GM19035 (cell line): ENCODE measurements at regions not wholly inside any gene's neighbourhood (a gene's known extent, or its start where the extent isn't known, plus 50 kb on each side); places are given as distances from the start of the nearest gene placed in this dataset.

Experiments
- ATAC-seq: cut with Tn5 transposase; IDR thresholded peaks from one replicate; pipeline ENCODE4 v1.9.1; 2021; ENCODE audit not compliant: unreplicated experiment

GRCh38 chr3:102599819-102600576 is 165.2 kb downstream of the ZPLD1 start:
- ATAC-seq: no peak

GRCh38 chr3:102605153-102605552 is 170.3 kb downstream of the ZPLD1 start:
- no peak for ATAC-seq

- no peak for ATAC-seq
These were observed 174.1 kb downstream of the ZPLD1 start for GRCh38 chr3:102608875-102609274.

DNA sequence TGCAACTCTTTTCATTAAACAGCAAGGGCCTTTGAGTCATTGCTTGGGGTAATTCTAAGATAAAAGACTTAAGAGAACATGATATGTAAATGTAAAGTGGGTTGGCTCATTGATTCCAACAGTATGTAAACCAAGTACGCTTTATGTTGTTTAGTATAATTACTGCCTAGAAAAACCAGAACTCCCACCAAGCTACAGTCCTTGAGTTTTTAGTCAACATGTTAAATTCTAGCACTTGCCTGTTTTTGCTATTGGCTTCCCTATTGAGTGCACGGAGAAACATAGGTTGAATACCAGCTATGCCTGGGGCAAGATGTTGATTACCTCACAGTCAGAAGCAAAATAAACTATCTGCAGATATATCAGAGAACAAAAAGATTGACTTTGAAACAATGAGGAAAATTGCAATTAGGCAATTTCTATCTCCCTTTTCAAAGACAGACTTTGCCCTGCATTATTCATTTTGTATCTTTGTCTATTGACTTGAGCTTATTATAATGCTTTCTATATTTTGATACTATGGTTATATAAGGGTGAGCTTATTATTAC is 179.3 kb downstream of the ZPLD1 start:
- no peak for ATAC-seq

- ATAC-seq: no peak
These were observed 179.8 kb downstream of the ZPLD1 start for GRCh38 chr3:102614585-102614984.

- no peak for ATAC-seq
These were observed 182.6 kb downstream of the ZPLD1 start for GRCh38 chr3:102617381-102617780.

GRCh38 chr3:102619361-102619760 is 184.5 kb downstream of the ZPLD1 start:
- ATAC-seq: no peak

GRCh38 chr3:102629943-102630342 is 195.1 kb downstream of the ZPLD1 start:
- no peak for ATAC-seq

DNA sequence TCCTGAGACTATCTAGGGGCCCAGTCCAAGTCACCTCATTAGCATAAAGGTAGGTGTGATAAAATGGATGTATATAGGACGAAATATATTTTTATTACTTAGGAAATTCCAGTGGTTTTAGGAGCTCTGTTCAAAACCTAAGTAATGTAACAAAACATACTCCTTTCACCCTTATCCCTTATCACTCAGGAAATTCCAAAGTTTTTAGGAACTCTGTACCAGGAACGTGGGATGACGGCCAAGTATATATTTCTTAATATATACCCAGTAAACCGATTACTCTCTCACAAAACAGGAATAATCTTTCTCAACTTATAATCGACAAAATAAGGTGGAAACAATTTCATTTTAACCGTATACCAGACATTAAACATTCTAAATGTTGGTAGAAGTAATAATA is 195.7 kb downstream of the ZPLD1 start:
- no peak for ATAC-seq

- ATAC-seq: no peak
These were observed 208.7 kb downstream of the ZPLD1 start for GRCh38 chr3:102643546-102643945.

DNA sequence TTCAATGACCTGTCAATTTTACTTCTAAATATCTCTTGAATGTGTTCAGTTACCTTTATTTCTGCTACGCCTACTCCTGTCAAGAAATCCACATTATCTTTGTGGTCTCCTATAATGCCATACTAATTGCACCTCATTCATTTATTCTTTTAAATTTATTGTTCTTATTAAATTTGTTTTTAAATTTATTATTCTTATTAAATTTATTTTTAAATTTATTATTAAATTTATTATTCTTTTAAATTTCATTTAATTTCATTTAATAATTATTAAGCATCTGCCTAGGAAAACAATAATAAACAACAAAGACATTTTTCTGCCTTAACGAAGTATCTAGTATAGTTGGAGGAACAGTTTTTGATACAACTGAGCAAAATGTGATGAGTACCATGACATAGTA is 211.7 kb downstream of the ZPLD1 start:
- no peak for ATAC-seq

DNA sequence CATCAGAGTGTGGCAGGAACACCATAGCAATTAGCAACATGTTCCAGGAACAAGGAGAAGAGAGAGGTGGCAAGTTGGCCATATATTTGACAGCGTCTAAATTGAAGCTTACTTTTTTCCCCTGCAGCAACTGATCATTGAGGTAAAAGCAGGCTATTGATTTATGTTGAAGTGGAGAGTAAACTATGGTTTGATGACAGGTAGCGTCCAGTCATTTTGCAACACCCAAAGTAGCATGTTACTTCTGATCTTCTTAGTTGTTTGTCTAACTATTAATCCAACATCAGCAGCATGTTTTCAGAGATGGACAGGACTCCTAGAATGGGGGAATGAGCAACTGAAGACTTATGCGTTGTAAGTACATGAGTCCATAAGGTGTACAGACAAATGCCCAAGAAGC is 225.8 kb downstream of the ZPLD1 start:
- no peak for ATAC-seq

DNA sequence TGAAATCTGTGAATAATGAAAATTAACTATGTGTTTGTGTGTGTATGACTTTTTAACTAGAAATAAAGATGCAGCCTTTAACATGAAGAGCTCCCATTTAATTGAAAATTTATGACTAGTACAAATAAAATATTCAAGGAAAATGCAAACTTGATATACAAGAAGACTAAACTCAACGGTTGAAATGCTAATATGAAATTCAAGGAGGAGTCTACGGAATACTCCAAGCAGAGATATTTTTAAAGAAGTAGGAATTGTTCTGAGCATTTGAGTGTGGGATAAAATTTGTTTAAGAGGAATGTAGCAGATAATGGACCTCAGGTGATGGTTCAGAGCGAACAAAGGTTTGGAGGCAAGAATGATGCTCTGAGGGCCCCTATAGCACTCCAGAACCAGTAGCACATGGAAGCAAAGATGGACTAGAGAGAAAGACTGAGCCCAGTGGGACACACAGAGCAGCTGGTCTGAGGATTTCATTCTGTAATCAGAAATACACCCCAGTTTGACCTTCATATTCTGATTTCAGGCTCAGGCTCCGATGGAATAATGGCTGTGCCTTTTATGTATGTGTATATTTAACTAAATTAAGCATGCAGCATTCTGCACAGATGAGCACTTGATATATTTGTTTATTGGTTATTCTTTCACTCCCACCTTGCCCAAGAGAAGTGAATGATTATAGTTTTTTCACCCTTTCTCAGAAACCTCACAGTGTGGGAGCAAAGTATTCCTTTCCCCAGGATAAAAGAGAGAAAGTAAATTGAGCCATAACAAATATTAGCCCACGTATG is 227.1 kb downstream of the ZPLD1 start:
- ATAC-seq: no peak

DNA sequence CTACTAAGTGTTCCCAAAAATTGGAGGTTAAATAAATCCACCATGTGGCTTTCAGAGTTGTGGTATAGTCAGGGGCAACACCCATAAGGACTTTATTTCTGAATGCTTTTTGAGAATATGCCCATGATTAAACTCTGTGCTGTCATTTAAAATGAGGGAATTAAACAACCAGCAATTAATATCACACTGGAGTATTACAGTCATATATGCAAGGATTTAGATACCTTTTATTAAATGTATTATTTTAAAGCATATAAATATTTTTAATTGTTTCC is 227.6 kb downstream of the ZPLD1 start:
- ATAC-seq: no peak

DNA sequence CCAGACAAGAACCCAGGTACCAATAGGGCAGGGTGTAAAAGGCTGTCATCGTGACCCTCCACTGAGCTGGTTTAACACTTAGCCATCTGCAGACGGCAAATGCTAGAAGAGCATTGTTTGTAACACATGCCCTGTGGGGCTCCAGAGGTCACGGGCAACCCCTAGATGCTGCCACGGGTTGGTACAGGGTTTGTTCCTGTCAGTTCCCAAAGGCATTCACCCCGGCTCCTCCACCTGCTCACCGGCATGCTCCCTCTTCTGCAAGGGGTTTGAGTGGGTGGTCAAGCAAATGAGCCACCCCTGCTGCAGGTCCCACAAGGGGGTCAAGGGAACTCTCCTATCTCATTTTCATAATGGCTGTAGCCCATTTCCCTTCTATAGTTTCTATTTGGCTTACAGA is 229.3 kb downstream of the ZPLD1 start:
- no peak for ATAC-seq

- ATAC-seq: no peak
These were observed 230.4 kb downstream of the ZPLD1 start for GRCh38 chr3:102665183-102665582.

GRCh38 chr3:102668247-102668646 is 233.4 kb downstream of the ZPLD1 start:
- no peak for ATAC-seq

GRCh38 chr3:102670986-102671385 is 236.2 kb downstream of the ZPLD1 start:
- no peak for ATAC-seq

DNA sequence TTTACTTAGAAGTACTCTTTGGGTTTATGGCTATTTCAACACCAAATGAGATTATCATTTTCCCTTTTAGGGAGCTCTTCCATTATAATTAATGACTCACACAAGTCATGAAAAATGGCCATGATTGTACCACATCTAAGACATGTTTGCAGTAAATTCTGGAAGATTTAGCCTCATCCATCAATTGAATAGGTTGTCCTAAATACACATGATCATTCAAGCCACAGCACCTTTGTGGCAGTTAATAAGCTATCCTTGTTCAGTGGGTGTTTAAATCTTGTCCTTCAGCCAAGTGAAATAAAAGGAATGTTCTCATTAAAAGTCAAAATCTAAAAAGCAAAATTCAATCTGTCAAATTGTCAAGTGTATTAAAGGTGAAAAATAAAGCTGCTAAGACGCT is 237.5 kb downstream of the ZPLD1 start:
- no peak for ATAC-seq

- peak; percentile 76 for ATAC-seq
These were observed 238.7 kb downstream of the ZPLD1 start for GRCh38 chr3:102673271-102674115.

- no peak for ATAC-seq
These were observed 239.5 kb downstream of the ZPLD1 start for GRCh38 chr3:102674284-102674683.

GRCh38 chr3:102676424-102676823 is 241.6 kb downstream of the ZPLD1 start:
- no peak for ATAC-seq
